CD4-positive, alpha-beta T cell treated with Interleukin-6 for 4 hours (primary cell): ENCODE measurements at regions not wholly inside any gene's neighbourhood (a gene's known extent, or its start where the extent isn't known, plus 50 kb on each side); places are given as distances from the start of the nearest gene placed in this dataset.

ENCODE experiments used
- DNase-seq: peaks from one replicate; pipeline ENCODE4 v3.0.0-alpha.2; 2020; ENCODE audit warnings: mixed read lengths

- peak; percentile 12 for DNase-seq
Observed at GRCh38 chr1:111556325-111557037, 53.0 kb upstream of the ADORA3 start.

GRCh38 chr1:111559736-111560279, 56.4 kb upstream of the ADORA3 start:
- no peak for DNase-seq

- DNase-seq, result no peak
Observed at GRCh38 chr1:111561328-111561727, 57.9 kb upstream of the ADORA3 start.

GRCh38 chr1:111563619-111564018, 56.0 kb upstream of the RAP1A start:
- no peak for DNase-seq

- DNase-seq, result no peak
Observed at GRCh38 chr1:111565079-111565478, 54.5 kb upstream of the RAP1A start.

- DNase-seq, result no peak
Observed at GRCh38 chr1:111565968-111566367, 53.6 kb upstream of the RAP1A start.

- DNase-seq, result no peak
Observed at GRCh38 chr1:111568160-111568647, 51.4 kb upstream of the RAP1A start.
